ENCODE measurements at regions not wholly inside any gene's neighbourhood (a gene's known extent, or its start where the extent isn't known, plus 50 kb on each side); places are given as distances from the start of the nearest gene placed in this dataset.

DNA sequence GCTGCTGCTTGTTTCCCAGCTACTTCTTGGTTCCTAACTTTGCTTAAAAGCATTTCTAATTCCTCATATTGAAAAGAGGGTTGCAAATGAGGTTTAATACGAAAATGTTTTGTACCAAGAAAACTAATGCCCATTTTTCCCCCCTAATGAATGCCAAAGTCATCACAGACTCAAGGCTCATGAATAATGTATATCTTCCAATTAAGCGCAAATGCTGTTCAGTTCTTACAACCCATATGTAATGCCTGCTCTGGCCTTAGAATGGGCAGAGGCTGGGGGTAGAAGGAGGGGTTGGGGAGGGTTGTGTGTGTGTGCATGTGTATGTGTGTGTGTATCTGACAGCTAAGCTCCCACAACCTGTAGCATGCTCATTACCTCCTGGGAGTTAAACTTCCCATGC, 901.7 kb downstream of the KCNMA1 start:
- DNase-seq = peak in 1 of 56 donors; percentile 6

GRCh38 chr10:76733441-76733936, 904.1 kb downstream of the KCNMA1 start:
- no peak for DNase-seq

DNA sequence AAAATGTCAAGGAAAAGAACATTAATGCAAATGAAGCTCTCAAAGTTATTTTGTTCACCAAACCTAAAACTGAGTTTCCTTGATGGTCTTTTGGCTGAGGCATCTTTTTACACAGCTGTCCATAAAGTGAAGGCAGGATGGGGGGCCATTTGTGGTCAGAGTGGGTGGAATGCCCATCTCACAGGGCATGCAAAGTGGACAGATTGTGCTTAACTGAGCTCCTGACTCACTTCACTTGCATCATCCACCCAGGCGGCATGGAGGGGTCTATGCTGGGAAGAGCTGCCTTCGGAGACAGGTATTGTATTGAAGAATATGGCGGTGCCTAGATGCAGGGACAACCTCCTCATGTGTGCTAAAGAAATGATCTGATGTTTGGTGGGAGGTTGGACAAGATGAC, 905.3 kb downstream of the KCNMA1 start:
- no peak for DNase-seq

DNA sequence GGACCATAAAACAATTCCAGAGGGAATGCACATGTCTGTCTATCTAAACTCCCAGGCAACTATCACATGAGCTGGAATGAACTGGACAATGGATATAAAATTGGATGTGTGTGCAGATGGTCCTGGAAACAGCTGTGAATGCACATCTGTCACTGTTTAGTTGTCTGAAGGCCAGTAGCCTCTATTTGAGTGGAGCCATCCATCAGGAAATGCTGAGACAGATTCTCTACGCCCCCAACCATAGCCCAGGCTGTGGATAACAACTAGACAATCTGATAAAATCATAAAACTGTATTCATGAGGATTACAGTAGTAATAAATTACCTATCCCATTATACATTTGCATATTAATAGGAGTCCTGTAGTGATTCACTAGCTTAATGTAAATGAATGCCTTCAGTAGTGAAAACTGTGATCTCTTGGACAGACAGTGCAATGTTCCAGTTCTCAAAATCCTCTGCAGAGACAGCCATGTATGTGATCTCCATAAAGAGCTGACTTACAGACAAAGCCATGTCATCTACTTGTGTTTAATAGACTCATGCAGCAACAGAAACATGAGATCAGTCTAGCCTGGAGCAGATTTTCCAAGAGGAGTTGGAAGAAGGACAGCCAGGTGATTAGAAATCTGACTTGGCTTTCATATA, 907.6 kb downstream of the KCNMA1 start:
- no peak for DNase-seq

GRCh38 chr10:76729346-76729745, 908.3 kb downstream of the KCNMA1 start:
- DNase-seq = no peak

- no peak for DNase-seq
Observed at GRCh38 chr10:76727038-76727437, 910.6 kb downstream of the KCNMA1 start.

DNA sequence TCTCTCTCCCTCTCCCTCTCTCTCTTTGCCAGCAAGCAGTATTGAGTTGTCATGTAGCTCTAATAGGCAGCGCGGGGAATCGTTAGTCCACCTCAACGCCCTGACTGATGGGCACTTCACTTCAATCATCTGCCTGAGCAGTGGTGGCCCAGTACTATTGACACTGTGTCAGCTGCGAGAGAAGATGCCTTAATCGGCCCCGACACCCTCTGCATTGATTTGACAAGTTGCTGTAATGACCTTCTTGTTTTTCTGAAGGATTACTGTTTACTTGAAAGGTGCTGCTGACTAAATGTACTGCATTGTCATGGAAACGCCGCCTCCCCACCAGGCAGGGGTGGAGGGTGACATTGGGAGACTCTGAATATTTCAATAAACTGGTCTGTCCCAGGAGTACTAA, 913.8 kb downstream of the KCNMA1 start:
- no peak for DNase-seq

GRCh38 chr10:76721891-76722505, 915.6 kb downstream of the KCNMA1 start:
- DNase-seq = no peak

GRCh38 chr10:76719006-76719405, 918.6 kb downstream of the KCNMA1 start:
- no peak for DNase-seq

GRCh38 chr10:76717141-76717540, 920.5 kb downstream of the KCNMA1 start:
- DNase-seq = no peak

DNA sequence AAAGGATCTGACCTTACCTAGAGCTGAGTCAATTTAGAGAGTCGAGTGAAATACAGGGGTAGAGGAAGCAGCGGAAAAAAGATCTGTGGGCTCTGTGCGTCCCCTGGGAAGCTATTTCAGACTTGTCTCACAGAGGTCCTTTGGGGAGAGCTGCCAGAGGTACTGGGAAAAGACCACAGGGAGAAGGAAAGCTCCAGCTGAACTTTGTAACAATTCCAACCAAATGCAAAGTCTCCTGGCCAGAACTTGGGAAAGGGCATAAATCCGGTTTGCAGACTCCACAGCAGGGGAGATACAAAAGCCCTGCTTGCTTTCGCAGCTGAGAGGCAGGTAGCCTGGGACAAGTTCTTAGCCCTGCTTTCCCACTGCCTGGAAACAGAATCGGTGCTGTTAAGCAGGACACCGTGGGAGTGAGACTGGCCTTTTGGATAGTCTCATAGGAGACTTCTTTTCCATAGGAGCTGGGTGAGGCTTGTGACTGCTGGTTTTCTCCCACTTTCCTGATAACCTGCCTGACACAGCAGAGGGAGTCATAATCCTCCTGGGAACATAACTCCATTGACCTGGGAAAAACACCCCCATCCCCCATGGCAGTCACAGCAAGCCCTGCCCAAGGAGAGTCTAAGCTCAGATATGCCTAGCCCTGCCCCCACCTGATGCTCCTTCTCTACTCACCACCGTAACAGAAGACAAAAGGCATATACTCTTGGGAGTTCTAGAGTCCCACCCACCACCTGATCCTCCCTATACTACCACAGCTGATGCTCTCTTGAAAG, 926.2 kb downstream of the KCNMA1 start:
- peak in 8 of 56 donors; percentile 3 to 35 (median 10) for DNase-seq

GRCh38 chr10:76700241-76700640, 937.4 kb downstream of the KCNMA1 start:
- DNase-seq = no peak

GRCh38 chr10:76697923-76698322, 939.7 kb downstream of the KCNMA1 start:
- DNase-seq = no peak

GRCh38 chr10:76695069-76695468, 942.5 kb downstream of the KCNMA1 start:
- no peak for DNase-seq

- DNase-seq = no peak
Observed at GRCh38 chr10:76686201-76686600, 951.4 kb downstream of the KCNMA1 start.

- DNase-seq = no peak
Observed at GRCh38 chr10:76684968-76685367, 952.6 kb downstream of the KCNMA1 start.

DNA sequence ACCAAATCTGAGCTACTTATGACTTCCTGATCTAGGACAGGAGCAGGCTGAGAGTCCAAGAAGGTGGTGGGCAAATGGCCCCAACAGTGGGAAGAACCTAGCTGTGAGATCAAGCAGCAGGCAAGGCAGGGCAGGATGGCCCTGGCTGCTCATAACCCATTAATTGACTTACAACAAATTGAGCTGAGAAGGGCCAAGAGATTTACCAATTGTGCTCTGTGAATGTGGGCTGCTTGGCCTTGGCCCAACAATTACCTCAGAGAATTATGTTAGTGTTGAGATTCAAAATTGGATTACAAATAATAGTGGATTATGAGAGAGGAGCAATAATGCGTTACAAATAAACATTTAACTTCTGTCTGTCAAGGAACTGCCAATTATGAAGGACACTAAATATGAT, 956.5 kb downstream of the KCNMA1 start:
- no peak for DNase-seq

DNA sequence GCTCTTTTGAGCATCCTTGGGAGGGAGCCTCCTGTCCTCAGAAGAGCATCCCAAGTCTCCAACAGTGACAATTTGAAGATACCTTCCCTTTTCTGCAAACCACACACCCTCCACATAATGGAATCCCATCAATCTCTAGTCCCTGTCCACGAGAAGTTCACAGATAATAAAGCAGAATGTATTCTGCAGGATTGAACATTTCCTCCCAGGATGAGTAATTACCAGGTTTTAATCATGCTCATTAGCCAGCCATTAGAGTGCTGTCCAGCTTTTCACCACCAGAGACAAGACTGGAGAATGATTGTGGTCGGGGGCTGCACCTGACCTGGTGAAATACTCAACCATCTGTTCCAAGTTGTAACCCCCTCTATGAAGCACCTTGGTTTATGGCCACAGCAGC, 958.6 kb downstream of the KCNMA1 start:
- DNase-seq = no peak

- DNase-seq = peak in 53 of 56 donors; percentile 3 to 85 (median 65)
Observed at GRCh38 chr10:76675951-76676587, 961.5 kb downstream of the KCNMA1 start.

GRCh38 chr10:76675561-76675950, 962.1 kb downstream of the KCNMA1 start:
- no peak for DNase-seq

GRCh38 chr10:76667408-76668370, 969.9 kb downstream of the KCNMA1 start:
- no peak for DNase-seq
